CD4-positive, alpha-beta T cell treated with Interferon gamma for 1 hour (primary cell): ENCODE measurements at regions not wholly inside any gene's neighbourhood (a gene's known extent, or its start where the extent isn't known, plus 50 kb on each side); places are given as distances from the start of the nearest gene placed in this dataset.

Experiments
- DNase-seq: peaks from one replicate; pipeline ENCODE4 v3.0.0-alpha.2; 2020

DNA sequence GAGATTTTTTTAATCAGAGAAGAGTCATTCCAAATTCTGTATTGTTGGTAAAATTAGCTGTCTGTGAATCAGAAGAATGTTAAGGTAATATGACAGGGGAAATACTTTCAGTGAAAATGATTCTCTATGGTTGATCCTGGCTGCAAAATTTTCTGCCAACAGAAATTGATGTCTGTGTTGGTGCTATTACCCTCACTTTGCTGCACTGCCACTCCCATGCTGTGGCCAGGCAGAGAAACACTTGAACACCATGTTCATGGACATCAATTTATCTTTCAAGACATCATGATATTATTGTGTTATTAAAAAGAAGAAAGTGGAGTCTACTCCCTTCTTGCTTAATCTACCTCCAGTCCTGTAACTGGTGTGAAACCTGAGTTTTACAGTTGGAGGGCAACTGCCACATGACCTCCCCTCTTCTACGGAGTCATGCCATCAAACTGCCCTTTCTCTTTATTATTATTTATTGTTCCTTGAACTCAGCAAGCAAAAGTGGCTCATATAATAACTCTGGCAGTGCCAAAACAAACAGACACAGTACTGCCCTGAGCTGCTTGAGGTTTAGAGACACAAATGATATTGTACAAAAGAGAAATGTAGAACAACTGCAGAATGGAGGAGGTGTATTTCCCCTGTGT is 288.0 kb upstream of the JAG1 start:
- DNase-seq, result no peak

- no peak for DNase-seq
Measured at GRCh38 chr20:10962937-10963336, 289.1 kb upstream of the JAG1 start.

GRCh38 chr20:10963717-10964266 is 290.0 kb upstream of the JAG1 start:
- DNase-seq, result no peak

DNA sequence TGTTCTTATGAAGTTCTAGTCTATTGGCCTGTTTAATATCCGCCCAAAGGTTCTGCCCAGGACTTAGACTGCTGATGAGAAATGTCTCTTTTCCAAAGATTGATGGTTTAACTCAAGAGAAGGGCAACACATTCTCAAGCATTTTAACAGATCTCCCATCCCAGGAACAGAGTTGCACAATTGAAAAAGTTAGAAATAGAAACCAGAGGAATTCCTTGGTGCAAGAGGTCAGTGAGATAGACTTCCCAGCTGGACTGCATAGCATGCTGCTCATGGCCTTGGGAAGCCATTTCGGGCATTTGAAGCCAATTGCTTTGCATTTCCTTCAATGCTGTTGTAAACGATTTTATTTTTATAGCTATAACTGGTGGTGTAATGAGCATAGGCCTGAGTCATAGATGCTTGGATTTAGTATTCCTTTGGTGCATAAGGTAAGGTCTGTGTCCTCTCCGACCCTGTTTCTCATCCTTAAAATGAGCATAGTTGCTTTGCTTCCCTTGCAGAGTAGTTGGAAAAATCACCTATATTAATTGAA is 292.2 kb upstream of the JAG1 start:
- no peak for DNase-seq

DNA sequence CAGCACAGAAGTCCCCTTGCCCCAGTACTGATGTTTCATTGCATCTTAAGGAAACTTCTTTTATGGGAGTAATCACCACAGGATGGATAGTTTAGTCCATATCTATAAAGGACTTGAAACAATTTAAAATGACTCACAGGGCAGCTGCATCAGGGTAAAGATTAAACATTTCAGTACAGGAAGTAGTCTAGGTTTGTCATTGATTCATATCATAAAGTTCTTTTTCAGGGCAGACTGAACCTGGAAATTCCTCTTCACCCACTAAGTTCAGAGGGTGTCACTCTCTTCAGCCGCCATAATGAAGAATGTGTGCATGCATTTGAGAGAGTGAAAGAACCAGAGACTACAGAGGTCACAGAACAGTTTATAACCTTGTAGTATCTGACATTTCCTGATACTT is 296.3 kb upstream of the JAG1 start:
- no peak for DNase-seq

GRCh38 chr20:10971096-10971495 is 297.3 kb upstream of the JAG1 start:
- DNase-seq, result no peak

- no peak for DNase-seq
Measured at GRCh38 chr20:10972219-10972860, 298.5 kb upstream of the JAG1 start.

DNA sequence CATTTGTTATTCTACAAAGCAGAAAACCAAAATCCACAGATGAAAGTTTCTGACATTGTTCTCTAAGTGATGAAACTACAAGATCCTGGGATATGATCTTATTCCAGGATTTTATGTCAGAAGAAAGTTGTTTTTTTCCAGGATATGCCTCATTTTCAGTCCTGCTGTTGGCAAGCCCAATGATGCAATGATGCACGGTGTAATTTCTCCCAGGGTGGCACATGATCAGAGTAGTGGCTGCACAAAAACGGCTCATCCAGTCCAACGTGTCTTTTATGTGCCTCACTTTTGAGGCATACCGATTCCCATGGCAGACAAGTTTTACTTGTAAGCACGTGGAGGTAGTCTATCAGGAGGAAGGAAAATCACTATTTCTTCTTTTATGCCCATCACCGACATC is 302.3 kb upstream of the JAG1 start:
- no peak for DNase-seq

- DNase-seq, result no peak
Measured at GRCh38 chr20:10978019-10978702, 304.4 kb upstream of the JAG1 start.

GRCh38 chr20:10978713-10979112 is 304.9 kb upstream of the JAG1 start:
- DNase-seq, result no peak

DNA sequence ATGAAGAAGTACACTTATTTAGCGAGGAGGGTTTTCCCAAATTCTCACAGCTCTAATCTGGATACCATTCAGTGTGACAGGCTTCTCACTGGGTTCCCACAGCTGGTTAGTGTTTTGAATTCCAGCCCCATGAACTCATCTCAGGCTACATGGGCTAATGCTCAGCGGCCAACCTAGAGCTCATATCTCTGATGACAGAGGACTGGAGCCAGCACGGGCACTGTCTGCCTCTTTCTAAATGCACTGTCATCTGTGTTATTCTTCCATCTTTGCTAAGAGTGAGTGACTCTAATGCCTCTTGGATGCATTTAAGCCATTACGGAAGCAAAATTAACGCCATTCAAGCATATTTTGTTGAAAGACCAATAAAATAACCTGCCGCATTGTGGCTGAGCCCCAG is 308.9 kb upstream of the JAG1 start:
- no peak for DNase-seq

- no peak for DNase-seq
Measured at GRCh38 chr20:10984294-10984693, 310.5 kb upstream of the JAG1 start.

- no peak for DNase-seq
Measured at GRCh38 chr20:10984913-10985312, 311.1 kb upstream of the JAG1 start.

DNA sequence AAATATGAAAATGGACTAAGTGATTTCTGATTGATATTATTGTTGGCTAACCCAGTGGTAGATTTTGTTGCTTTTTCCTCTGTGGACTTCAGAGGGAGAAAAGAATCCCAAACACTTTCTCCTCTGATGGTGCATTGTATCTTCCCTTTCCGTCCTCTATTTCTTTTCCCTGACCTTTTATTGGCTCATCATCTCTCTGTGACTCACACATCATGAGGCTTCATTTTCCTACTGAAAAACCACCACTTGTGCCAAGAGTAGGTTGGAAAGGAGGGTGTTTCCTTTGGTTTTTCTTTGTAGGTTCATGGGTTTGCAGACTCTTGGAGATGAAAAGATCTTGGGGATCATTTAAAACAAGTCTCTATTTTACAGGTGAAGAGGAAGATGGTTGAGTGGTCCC is 311.7 kb upstream of the JAG1 start:
- DNase-seq, result no peak

GRCh38 chr20:10986586-10986985 is 312.8 kb upstream of the JAG1 start:
- DNase-seq, result no peak

DNA sequence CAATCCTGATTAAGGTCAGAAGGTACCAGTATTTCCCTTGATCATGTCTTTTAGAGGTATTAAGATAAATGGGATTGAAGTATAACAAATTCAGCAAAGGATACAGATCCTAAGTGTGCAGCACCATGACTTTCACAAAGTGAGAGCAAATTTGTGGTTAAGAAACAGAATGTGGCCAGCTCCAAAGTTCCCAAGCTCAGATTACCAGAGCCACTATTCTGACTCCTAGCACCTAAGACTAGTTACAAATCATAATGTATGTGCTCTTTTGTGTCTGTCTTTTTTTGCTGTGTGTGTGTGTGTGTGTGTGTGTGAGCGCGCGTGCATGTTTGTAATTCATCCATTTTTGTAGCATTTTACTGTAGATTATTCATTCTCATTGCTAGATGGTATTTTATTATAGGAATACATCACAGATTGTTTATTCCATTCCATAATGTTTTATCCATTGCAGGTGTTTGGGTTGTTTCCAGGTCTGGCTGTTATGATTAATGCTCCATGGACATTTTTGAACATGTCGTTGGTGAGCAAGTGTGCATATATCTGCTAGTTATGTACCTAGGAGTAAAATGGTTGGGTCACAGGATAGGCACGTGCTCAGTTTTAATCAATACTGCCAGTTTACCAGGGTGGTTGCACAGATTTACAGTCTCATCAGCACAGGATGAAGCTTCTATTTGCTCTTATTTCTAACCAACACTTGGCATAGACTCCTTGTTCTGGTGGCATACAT is 314.0 kb upstream of the JAG1 start:
- no peak for DNase-seq

GRCh38 chr20:10990625-10991382 is 317.0 kb upstream of the JAG1 start:
- DNase-seq, result no peak

DNA sequence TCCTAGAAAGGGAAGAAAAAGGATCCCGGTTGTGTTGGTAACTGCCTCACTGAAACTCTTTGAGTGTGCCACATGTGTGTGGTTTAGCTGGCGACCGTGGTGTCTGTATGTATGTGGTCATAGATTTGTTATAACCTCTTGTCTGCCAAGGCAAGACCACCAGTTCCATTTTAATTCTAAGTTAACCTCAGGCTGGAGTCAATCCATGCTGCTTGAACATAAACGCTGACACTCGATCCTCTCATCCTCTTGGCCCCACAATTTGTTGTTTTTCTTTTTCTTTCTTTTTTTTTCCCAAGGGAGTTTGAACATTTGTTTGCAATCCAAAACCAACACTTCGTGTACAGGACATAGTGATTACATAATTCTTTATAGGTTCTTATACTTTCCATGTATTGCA is 318.9 kb upstream of the JAG1 start:
- no peak for DNase-seq

- DNase-seq, result no peak
Measured at GRCh38 chr20:10994991-10995700, 321.3 kb upstream of the JAG1 start.

- DNase-seq, result no peak
Measured at GRCh38 chr20:10998476-10998875, 324.7 kb upstream of the JAG1 start.

- no peak for DNase-seq
Measured at GRCh38 chr20:11000416-11000815, 326.6 kb upstream of the JAG1 start.

DNA sequence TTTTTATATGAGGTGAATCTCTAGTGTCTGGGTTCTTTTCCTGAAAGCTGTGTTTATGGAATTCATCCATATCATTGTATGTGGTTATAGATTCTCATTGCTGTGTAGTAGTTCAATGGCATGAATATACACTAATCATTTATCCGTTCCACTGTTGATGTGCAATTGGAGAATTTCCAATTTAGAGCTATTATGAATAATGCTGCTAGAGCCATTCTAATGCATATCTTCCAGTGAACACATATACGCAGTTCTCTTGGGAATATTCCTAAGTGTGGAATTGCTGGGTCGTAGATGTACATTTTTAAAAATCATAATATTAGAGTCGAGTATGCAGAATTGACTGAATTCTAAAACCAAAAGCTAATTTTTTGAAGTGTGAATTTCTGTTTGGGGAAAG is 327.5 kb upstream of the JAG1 start:
- DNase-seq, result no peak
